ENCODE measurements at regions not wholly inside any gene's neighbourhood (a gene's known extent, or its start where the extent isn't known, plus 50 kb on each side); places are given as distances from the start of the nearest gene placed in this dataset.
"Not testable (repeated sequence)": the region's sequence is repeated elsewhere in the genome, so short reads cannot be mapped to it uniquely, and the experiment has no call there.

- Histone ChIP-seq H3K14ac (ENCODE audit: low read length) (no peak overlapping the region), H3K79me1 (ENCODE audit: low read depth, low read length) (no peaks in the 10 kb centered on the region), H3K27ac (replicated peaks; ENCODE audit: low read length) (no peak overlapping the region), H3K36me3 (replicated peaks in 1 of 2; ENCODE audit: control insufficient read depth in 2 of 2, insufficient read depth in 2 of 2, low read length in 2 of 2) (no peaks in the 10 kb centered on the region), H4K91ac (ENCODE audit: low read depth, low read length, poor library complexity) (no peak overlapping the region), H2BK15ac (ENCODE audit: low read length) (no peak overlapping the region), H3K27me3 (ENCODE audit: control insufficient read depth in 3 of 3, insufficient read depth in 3 of 3, low read depth in 1 of 3, low read length in 3 of 3) (no peaks in the 10 kb centered on the region), H3K4me3 (ENCODE audit: low read length in 2 of 2) (no peak overlapping the region), H3K9me3 (replicated peaks in 1 of 2; ENCODE audit: control insufficient read depth in 2 of 2, insufficient read depth in 1 of 2, low read depth in 1 of 2, low read length in 2 of 2) (no peaks in the 10 kb centered on the region), H3K4ac (ENCODE audit: low read length) (no peak overlapping the region), H2BK12ac (ENCODE audit: low read length) (no peak overlapping the region), H3K18ac (ENCODE audit: low read length) (no peak overlapping the region), H3K4me1 (ENCODE audit: control insufficient read depth in 2 of 2, insufficient read depth in 1 of 2, low read depth in 1 of 2, low read length in 2 of 2) (no peaks in the 10 kb centered on the region), H3K23ac (ENCODE audit: low read depth, low read length, poor library complexity) (no peak overlapping the region), H2AFZ (ENCODE audit: low read length) (no peak overlapping the region), H4K8ac (ENCODE audit: low read depth, low read length) (no peak overlapping the region), H2BK5ac (ENCODE audit: low read length) (no peak overlapping the region), H2BK120ac (ENCODE audit: low read depth, low read length) (no peak overlapping the region), H3K9ac (ENCODE audit: low read depth, low read length, poor library complexity) (no peak overlapping the region), H2AK5ac (ENCODE audit: low read depth, low read length) (no peak overlapping the region), H3K4me2 (ENCODE audit: insufficient read depth, low read length, poor library complexity, severe bottlenecking) (no peak overlapping the region)
- no CpG with 5 or more reads among the region's 1 CpG for WGBS, 2 donors (ENCODE audit: extremely low coverage in 2 of 2, insufficient read length in 2 of 2, insufficient replicate concordance in 1 of 2)
- DNase-seq (ENCODE audit: low spot score): no peak
Observed at GRCh38 chr11:82034527-82034926, 699.1 kb downstream of the FAM181B start.

- not testable (repeated sequence) for H3K79me1 ChIP-seq (ENCODE audit: low read depth, low read length); H3K14ac ChIP-seq (ENCODE audit: low read length); H3K4me3 ChIP-seq (ENCODE audit: low read length in 2 of 2); H4K91ac ChIP-seq (ENCODE audit: low read depth, low read length, poor library complexity); H3K27me3 ChIP-seq (ENCODE audit: control insufficient read depth in 3 of 3, insufficient read depth in 3 of 3, low read depth in 1 of 3, low read length in 3 of 3); H3K36me3 ChIP-seq (replicated peaks in 1 of 2; ENCODE audit: control insufficient read depth in 2 of 2, insufficient read depth in 2 of 2, low read length in 2 of 2); H3K23ac ChIP-seq (ENCODE audit: low read depth, low read length, poor library complexity); H3K4ac ChIP-seq (ENCODE audit: low read length); H3K27ac ChIP-seq (replicated peaks; ENCODE audit: low read length); H4K8ac ChIP-seq (ENCODE audit: low read depth, low read length); DNase-seq (ENCODE audit: low spot score); H3K9me3 ChIP-seq (replicated peaks in 1 of 2; ENCODE audit: control insufficient read depth in 2 of 2, insufficient read depth in 1 of 2, low read depth in 1 of 2, low read length in 2 of 2); H2BK120ac ChIP-seq (ENCODE audit: low read depth, low read length); H2AFZ ChIP-seq (ENCODE audit: low read length); H3K4me2 ChIP-seq (ENCODE audit: insufficient read depth, low read length, poor library complexity, severe bottlenecking); H2BK15ac ChIP-seq (ENCODE audit: low read length); H3K18ac ChIP-seq (ENCODE audit: low read length); H3K9ac ChIP-seq (ENCODE audit: low read depth, low read length, poor library complexity); H3K4me1 ChIP-seq (ENCODE audit: control insufficient read depth in 2 of 2, insufficient read depth in 1 of 2, low read depth in 1 of 2, low read length in 2 of 2); H2AK5ac ChIP-seq (ENCODE audit: low read depth, low read length); H2BK5ac ChIP-seq (ENCODE audit: low read length); H2BK12ac ChIP-seq (ENCODE audit: low read length)
- WGBS, 2 donors (ENCODE audit: extremely low coverage in 2 of 2, insufficient read length in 2 of 2, insufficient replicate concordance in 1 of 2): no CpG with 5 or more reads among the region's 9 CpGs
Observed at GRCh38 chr11:82027335-82027734, 706.3 kb downstream of the FAM181B start.

- Histone ChIP-seq H3K36me3 (replicated peaks in 1 of 2; ENCODE audit: control insufficient read depth in 2 of 2, insufficient read depth in 2 of 2, low read length in 2 of 2) (no peaks in the 10 kb centered on the region), H3K9ac (ENCODE audit: low read depth, low read length, poor library complexity) (no peak overlapping the region), H3K4me3 (ENCODE audit: low read length in 2 of 2) (no peak overlapping the region), H2BK12ac (ENCODE audit: low read length) (no peak overlapping the region), H3K4ac (ENCODE audit: low read length) (no peak overlapping the region), H3K27ac (replicated peaks; ENCODE audit: low read length) (no peak overlapping the region), H4K8ac (ENCODE audit: low read depth, low read length) (no peak overlapping the region), H3K79me1 (ENCODE audit: low read depth, low read length) (no peaks in the 10 kb centered on the region), H3K27me3 (ENCODE audit: control insufficient read depth in 3 of 3, insufficient read depth in 3 of 3, low read depth in 1 of 3, low read length in 3 of 3) (no peaks in the 10 kb centered on the region), H3K4me2 (ENCODE audit: insufficient read depth, low read length, poor library complexity, severe bottlenecking) (no peak overlapping the region), H3K14ac (ENCODE audit: low read length) (no peak overlapping the region), H3K9me3 (replicated peaks in 1 of 2; ENCODE audit: control insufficient read depth in 2 of 2, insufficient read depth in 1 of 2, low read depth in 1 of 2, low read length in 2 of 2) (no peaks in the 10 kb centered on the region), H2AFZ (ENCODE audit: low read length) (no peak overlapping the region), H2AK5ac (ENCODE audit: low read depth, low read length) (no peak overlapping the region), H2BK15ac (ENCODE audit: low read length) (no peak overlapping the region), H3K4me1 (ENCODE audit: control insufficient read depth in 2 of 2, insufficient read depth in 1 of 2, low read depth in 1 of 2, low read length in 2 of 2) (no peaks in the 10 kb centered on the region), H2BK5ac (ENCODE audit: low read length) (no peak overlapping the region), H4K91ac (ENCODE audit: low read depth, low read length, poor library complexity) (no peak overlapping the region), H3K23ac (ENCODE audit: low read depth, low read length, poor library complexity) (no peak overlapping the region), H3K18ac (ENCODE audit: low read length) (no peak overlapping the region), H2BK120ac (ENCODE audit: low read depth, low read length) (no peak overlapping the region)
- no peak for DNase-seq (ENCODE audit: low spot score)
- WGBS, 2 donors (ENCODE audit: extremely low coverage in 2 of 2, insufficient read length in 2 of 2, insufficient replicate concordance in 1 of 2): no CpG with 5 or more reads among the region's 1 CpG
Observed at GRCh38 chr11:82024760-82025159, 708.9 kb downstream of the FAM181B start.

- H3K27me3 ChIP-seq (ENCODE audit: control insufficient read depth in 3 of 3, insufficient read depth in 3 of 3, low read depth in 1 of 3, low read length in 3 of 3): no peaks in the 10 kb centered on the region
- H2BK12ac ChIP-seq (ENCODE audit: low read length): no peak overlapping the region
- no peak overlapping the region for H3K27ac ChIP-seq (replicated peaks; ENCODE audit: low read length)
- H2AK5ac ChIP-seq (ENCODE audit: low read depth, low read length): no peak overlapping the region
- no peak overlapping the region for H3K18ac ChIP-seq (ENCODE audit: low read length)
- H3K9me3 ChIP-seq (replicated peaks in 1 of 2; ENCODE audit: control insufficient read depth in 2 of 2, insufficient read depth in 1 of 2, low read depth in 1 of 2, low read length in 2 of 2): no peaks in the 10 kb centered on the region
- H2AFZ ChIP-seq (ENCODE audit: low read length): no peak overlapping the region
- H3K23ac ChIP-seq (ENCODE audit: low read depth, low read length, poor library complexity): no peak overlapping the region
- DNase-seq (ENCODE audit: low spot score): no peak
- no peaks in the 10 kb centered on the region for H3K4me1 ChIP-seq (ENCODE audit: control insufficient read depth in 2 of 2, insufficient read depth in 1 of 2, low read depth in 1 of 2, low read length in 2 of 2)
- no peak overlapping the region for H4K91ac ChIP-seq (ENCODE audit: low read depth, low read length, poor library complexity)
- H4K8ac ChIP-seq (ENCODE audit: low read depth, low read length): no peak overlapping the region
- H3K4me2 ChIP-seq (ENCODE audit: insufficient read depth, low read length, poor library complexity, severe bottlenecking): no peak overlapping the region
- no peak overlapping the region for H3K4me3 ChIP-seq (ENCODE audit: low read length in 2 of 2)
- no peak overlapping the region for H2BK5ac ChIP-seq (ENCODE audit: low read length)
- no CpG with 5 or more reads among the region's 3 CpGs for WGBS, 2 donors (ENCODE audit: extremely low coverage in 2 of 2, insufficient read length in 2 of 2, insufficient replicate concordance in 1 of 2)
- no peak overlapping the region for H3K9ac ChIP-seq (ENCODE audit: low read depth, low read length, poor library complexity)
- no peaks in the 10 kb centered on the region for H3K36me3 ChIP-seq (replicated peaks in 1 of 2; ENCODE audit: control insufficient read depth in 2 of 2, insufficient read depth in 2 of 2, low read length in 2 of 2)
- no peak overlapping the region for H3K14ac ChIP-seq (ENCODE audit: low read length)
- no peaks in the 10 kb centered on the region for H3K79me1 ChIP-seq (ENCODE audit: low read depth, low read length)
- no peak overlapping the region for H3K4ac ChIP-seq (ENCODE audit: low read length)
- H2BK15ac ChIP-seq (ENCODE audit: low read length): no peak overlapping the region
- no peak overlapping the region for H2BK120ac ChIP-seq (ENCODE audit: low read depth, low read length)
Observed at GRCh38 chr11:82012276-82012675, 721.4 kb downstream of the FAM181B start.
